ENCODE measurements at regions not wholly inside any gene's neighbourhood (a gene's known extent, or its start where the extent isn't known, plus 50 kb on each side); places are given as distances from the start of the nearest gene placed in this dataset.

DNA sequence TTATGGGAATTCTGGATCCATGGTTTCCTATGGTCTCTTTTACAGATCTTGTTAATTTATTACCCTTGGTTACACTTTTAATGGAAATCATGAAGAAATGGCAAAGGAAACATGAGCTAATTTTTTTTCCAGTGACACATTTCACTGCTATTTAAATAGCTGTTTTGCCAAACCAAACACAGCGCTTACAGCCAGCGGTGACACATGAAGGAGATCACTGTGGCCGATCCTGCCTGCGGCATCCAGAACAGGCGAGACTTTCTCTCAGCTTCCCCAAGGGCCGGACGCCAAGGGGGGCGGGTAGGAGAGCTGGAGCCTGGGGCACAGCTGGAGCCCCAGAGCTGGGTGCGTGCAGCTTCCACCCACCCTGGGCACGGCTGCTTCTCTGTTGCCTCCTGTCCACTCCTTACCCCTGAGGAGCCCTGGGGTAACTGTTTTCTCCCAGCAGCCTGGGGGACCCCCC lies 81.4 kb upstream of the PKDCC start:
- Histone ChIP-seq H3K36me3 (no peaks in the 10 kb centered on the region), H3K27ac (peak overlapping the region; percentile 69 to 82 (median 77)), H3K27me3 (no peaks in the 10 kb centered on the region), H3K4me1 (peaks cover 0 to 59% (median 36%) of the 10 kb centered on the region in 9 donors), H3K4me3 (no peak overlapping the region), H3K9me3 (no peaks in the 10 kb centered on the region)
- intact Hi-C loops (cut with DNase I), result loop anchor here in 1 of 10 donors (10.0 kb wide), 1 partner anchor 78 kb away; the partner anchor contains the start of gene PKDCC
- 55 to 69% methylated on average over 10 of the region's 10 CpGs for WGBS, 2 donors
- peak; percentile 76 to 86 (median 83) for ATAC-seq
- TF ChIP-seq, protein P1, sequence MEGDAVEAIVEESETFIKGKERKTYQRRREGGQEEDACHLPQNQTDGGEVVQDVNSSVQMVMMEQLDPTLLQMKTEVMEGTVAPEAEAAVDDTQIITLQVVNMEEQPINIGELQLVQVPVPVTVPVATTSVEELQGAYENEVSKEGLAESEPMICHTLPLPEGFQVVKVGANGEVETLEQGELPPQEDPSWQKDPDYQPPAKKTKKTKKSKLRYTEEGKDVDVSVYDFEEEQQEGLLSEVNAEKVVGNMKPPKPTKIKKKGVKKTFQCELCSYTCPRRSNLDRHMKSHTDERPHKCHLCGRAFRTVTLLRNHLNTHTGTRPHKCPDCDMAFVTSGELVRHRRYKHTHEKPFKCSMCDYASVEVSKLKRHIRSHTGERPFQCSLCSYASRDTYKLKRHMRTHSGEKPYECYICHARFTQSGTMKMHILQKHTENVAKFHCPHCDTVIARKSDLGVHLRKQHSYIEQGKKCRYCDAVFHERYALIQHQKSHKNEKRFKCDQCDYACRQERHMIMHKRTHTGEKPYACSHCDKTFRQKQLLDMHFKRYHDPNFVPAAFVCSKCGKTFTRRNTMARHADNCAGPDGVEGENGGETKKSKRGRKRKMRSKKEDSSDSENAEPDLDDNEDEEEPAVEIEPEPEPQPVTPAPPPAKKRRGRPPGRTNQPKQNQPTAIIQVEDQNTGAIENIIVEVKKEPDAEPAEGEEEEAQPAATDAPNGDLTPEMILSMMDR (IDR thresholded peaks at IDR 0.05), result no peak
- DNase-seq, result peak; percentile 82 to 85

GRCh38 chr2:41966920-41967319 lies 80.9 kb upstream of the PKDCC start:
- H3K27me3 ChIP-seq, result no peaks in the 10 kb centered on the region
- H3K4me1 ChIP-seq, result peaks cover 0 to 59% (median 36%) of the 10 kb centered on the region in 9 donors
- H3K9me3 ChIP-seq, result no peaks in the 10 kb centered on the region
- H3K36me3 ChIP-seq, result no peaks in the 10 kb centered on the region
- intact Hi-C loops (cut with DNase I), result loop anchor here in 1 of 10 donors (10.0 kb wide), 1 partner anchor 78 kb away; the partner anchor contains the start of gene PKDCC
- peak; percentile 20 to 66 (median 41) for ATAC-seq
- peak overlapping the region; percentile 69 to 82 (median 77) for H3K27ac ChIP-seq
- H3K4me3 ChIP-seq, result no peak overlapping the region
- TF ChIP-seq, protein P1 (IDR thresholded peaks at IDR 0.05), result no peak
- DNase-seq, result peak; percentile 31 to 32
- 75 to 83% methylated on average over 8 of the region's 8 CpGs for WGBS, 2 donors

GRCh38 chr2:41967476-41968181 lies 80.2 kb upstream of the PKDCC start:
- ATAC-seq, result peak in 7 of 8 donors; percentile 16 to 65 (median 56)
- Histone ChIP-seq H3K4me1 (peaks cover 0 to 58% (median 36%) of the 10 kb centered on the region in 9 donors), H3K27me3 (no peaks in the 10 kb centered on the region), H3K27ac (peak overlapping the region; percentile 52 to 82 (median 77)), H3K9me3 (no peaks in the 10 kb centered on the region), H3K4me3 (no peak overlapping the region), H3K36me3 (no peaks in the 10 kb centered on the region)
- intact Hi-C loops (cut with DNase I), result loop anchor here in 1 of 10 donors (10.0 kb wide), 1 partner anchor 77 kb away; the partner anchor contains the start of gene PKDCC
- TF ChIP-seq, protein P1 (IDR thresholded peaks at IDR 0.05), result no peak
- 48 to 61% methylated on average over 13 of the region's 13 CpGs for WGBS, 2 donors
- peak in 1 of 2 donors; percentile 32 for DNase-seq

DNA sequence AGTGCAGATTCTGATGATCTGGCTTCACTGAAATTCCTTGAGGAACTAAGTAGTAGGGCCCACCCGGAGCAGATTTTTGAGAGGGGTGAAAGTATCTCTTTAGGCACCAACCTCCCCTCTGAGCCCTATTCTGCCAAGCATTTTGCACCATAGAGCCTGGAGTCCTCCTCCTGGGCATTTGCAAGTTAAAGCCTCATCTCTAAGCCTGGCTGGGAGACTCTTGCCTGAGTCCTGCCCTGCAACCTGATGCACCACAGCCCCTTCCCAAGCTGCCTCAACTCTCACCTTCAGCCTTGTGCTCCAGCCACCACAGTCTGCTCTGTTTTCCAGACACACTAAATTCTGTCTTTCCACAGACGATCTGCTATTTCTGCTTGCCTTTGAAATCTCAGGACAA lies 79.6 kb upstream of the PKDCC start:
- no peaks in the 10 kb centered on the region for H3K9me3 ChIP-seq
- WGBS, 2 donors, result 57 to 61% methylated on average over 2 of the region's 2 CpGs
- no peak for ATAC-seq
- no peaks in the 10 kb centered on the region for H3K27me3 ChIP-seq
- H3K4me3 ChIP-seq, result no peak overlapping the region
- intact Hi-C loops (cut with DNase I), result loop anchor here in 1 of 10 donors (10.0 kb wide), 1 partner anchor 77 kb away; the partner anchor contains the start of gene PKDCC
- TF ChIP-seq, protein P1 (IDR thresholded peaks at IDR 0.05), result no peak
- H3K27ac ChIP-seq, result peak overlapping the region in 8 of 10 donors; percentile 35 to 82 (median 77)
- DNase-seq, result no peak
- H3K36me3 ChIP-seq, result no peaks in the 10 kb centered on the region
- peaks cover 0 to 53% (median 36%) of the 10 kb centered on the region in 9 donors for H3K4me1 ChIP-seq

All from heart right ventricle (tissue), 16 donors.